HCT116 (cell line): ENCODE measurements at regions not wholly inside any gene's neighbourhood (a gene's known extent, or its start where the extent isn't known, plus 50 kb on each side); places are given as distances from the start of the nearest gene placed in this dataset.

Experiments used
- ATAC-seq: fragments of 200-7000 bp; cut with Tn5 transposase; 2 replicates; pipeline ENCODE4 v1.9.1; 2020; ENCODE audit warnings: mild to moderate bottlenecking, moderate library complexity
- BruUV-seq: library from RNA; stranded (reverse); fragments of 400-500 nt; replicated peaks from 2 replicates; lab custom pipeline; 2021; lab: Mats Ljungman, UMichigan
- CTCF ChIA-PET: fragments of 300-600 bp; sonication (Branson Sonifier 250); formaldehyde crosslinking; loops from one replicate; lab custom pipeline; 2021; ENCODE audit warnings: antibody characterized with exemption; lab: Charles Lee
- POLR2A ChIA-PET: fragments of 300-600, 350-600 bp; sonication (Branson Sonifier 250); formaldehyde crosslinking; loops from one replicate; lab custom pipeline; 2021; ENCODE audit warnings: antibody characterized with exemption; lab: Charles Lee
- RAD21 ChIA-PET, 2 experiments: fragments of 300-600 bp; sonication (Branson Sonifier 250); formaldehyde crosslinking; loops; one replicate each; lab custom pipeline; 2023; ENCODE audit warnings: low total read pairs in 2 of 2; ENCODE audit not compliant: uncharacterized antibody in 2 of 2, unreplicated experiment in 2 of 2, low non-redundant PET in 1 of 2; lab: Charles Lee
- DNase-seq: peaks from one replicate; pipeline ENCODE4 v3.0.0-alpha.2; 2010; ENCODE audit warnings: low read depth, low spot score
- H2AFZ ChIP-seq: fragments of 200-600 bp; shearing (Covaris generic), sonication (generic); 2 replicates; pipeline ENCODE4 v1.6.1; 2017; ENCODE audit warnings: low read depth, mixed run types, mixed read lengths, antibody characterized with exemption, low read length; ENCODE audit not compliant: poor library complexity, severe bottlenecking
- H3K27ac ChIP-seq: 2 replicates; pipeline ENCODE4 v1.5.1; 2012; ENCODE audit warnings: low read depth, low read length
- H3K27me3 ChIP-seq: fragments of 200-600 bp; sonication (generic); 2 replicates; pipeline ENCODE4 v1.6.1; 2016; ENCODE audit warnings: mixed run types, low read length, mixed read lengths; ENCODE audit not compliant: insufficient read depth
- H3K36me3 ChIP-seq, 2 experiments: fragments of 200-500 bp in 1 of 2; fragments of 200-600 bp in 1 of 2; sonication (Bioruptor generic) in 1 of 2; sonication (generic) in 1 of 2; 2 replicates each; pipeline versions ENCODE4 v1.5.1 to v1.6.1; 2014 to 2016; ENCODE audit warnings: low read length in 2 of 2, inconsistent platforms in 1 of 2, mixed read lengths in 1 of 2, mixed run types in 1 of 2; ENCODE audit not compliant: insufficient read depth in 2 of 2, control insufficient read depth in 1 of 2
- H3K4me1 ChIP-seq, 2 experiments: fragments of 200-600 bp in 1 of 2; sonication (generic) in 1 of 2; 2 replicates each; pipeline versions ENCODE4 v1.5.1 to v1.6.1; 2012 to 2017; ENCODE audit warnings: low read length in 2 of 2, inconsistent platforms in 1 of 2, mild to moderate bottlenecking in 1 of 2, mixed read lengths in 1 of 2, mixed run types in 1 of 2, moderate library complexity in 1 of 2; ENCODE audit not compliant: insufficient read depth in 2 of 2, control insufficient read depth in 1 of 2
- H3K4me2 ChIP-seq: fragments of 200-600 bp; sonication (generic); 2 replicates; pipeline ENCODE4 v1.6.1; 2017; ENCODE audit warnings: mixed run types, low read length, mixed read lengths
- H3K4me3 ChIP-seq, 2 experiments: fragments of 200-600 bp in 1 of 2; sonication (generic) in 1 of 2; replicated peaks in 1 of 2; 2 replicates each; pipeline ENCODE4 v1.5.1; 2011 to 2016; ENCODE audit warnings: low read length in 2 of 2, control low read depth in 1 of 2, low read depth in 1 of 2, mild to moderate bottlenecking in 1 of 2, mixed read lengths in 1 of 2, mixed run types in 1 of 2
- H3K79me2 ChIP-seq: fragments of 200-600 bp; sonication (generic); 2 replicates; pipeline ENCODE4 v1.6.1; 2017; ENCODE audit warnings: mild to moderate bottlenecking, mixed run types, low read length, moderate library complexity, mixed read lengths; ENCODE audit not compliant: insufficient read depth
- H3K9ac ChIP-seq: fragments of 200-600 bp; sonication (generic); 2 replicates; pipeline ENCODE4 v1.6.1; 2016; ENCODE audit warnings: low read length, mixed read lengths
- H3K9me2 ChIP-seq: fragments of 200-600 bp; sonication (generic), shearing (Covaris generic); 2 replicates; pipeline ENCODE4 v1.6.1; 2017; ENCODE audit warnings: mixed run types, mild to moderate bottlenecking, moderate library complexity; ENCODE audit not compliant: insufficient read depth
- H3K9me3 ChIP-seq, 2 experiments: fragments of 200-500 bp in 1 of 2; fragments of 200-600 bp in 1 of 2; sonication (Bioruptor generic) in 1 of 2; sonication (generic) in 1 of 2; 2 replicates each; pipeline ENCODE4 v1.6.1; 2014 to 2017; ENCODE audit warnings: low read length in 2 of 2, mixed read lengths in 2 of 2, inconsistent platforms in 1 of 2, low read depth in 1 of 2, mild to moderate bottlenecking in 1 of 2, mixed run types in 1 of 2, moderate library complexity in 1 of 2; ENCODE audit not compliant: control insufficient read depth in 1 of 2, insufficient read depth in 1 of 2
- H4K20me1 ChIP-seq: fragments of 200-600 bp; sonication (generic), shearing (Covaris generic); 2 replicates; pipeline ENCODE4 v1.6.1; 2017; ENCODE audit warnings: mixed run types, mild to moderate bottlenecking, moderate library complexity; ENCODE audit not compliant: insufficient read depth
- EGR1 ChIP-seq: IDR thresholded peaks from 2 replicates; pipeline ENCODE4 v1.6.1; 2012; ENCODE audit warnings: low read depth
- ELF1 ChIP-seq: IDR thresholded peaks from 2 replicates; pipeline ENCODE4 v1.6.1; 2012; ENCODE audit warnings: low read depth, borderline replicate concordance
- EZH2 ChIP-seq: fragments of 200-600 bp; sonication (generic); IDR thresholded peaks from 2 replicates; pipeline ENCODE4 v1.6.1; 2017; ENCODE audit warnings: antibody characterized with exemption, mixed run types
- EZH2phosphoT487 ChIP-seq: fragments of 200-600 bp; IDR thresholded peaks from 2 replicates; pipeline ENCODE4 v1.6.1; 2018; ENCODE audit warnings: antibody characterized with exemption, borderline replicate concordance
- FOSL1 ChIP-seq: IDR thresholded peaks from 2 replicates; pipeline ENCODE4 v1.6.1; 2012; ENCODE audit warnings: low read depth
- JUND ChIP-seq: IDR thresholded peaks from 2 replicates; pipeline ENCODE4 v1.6.1; 2012
- POLR2A ChIP-seq: IDR thresholded peaks from 2 replicates; pipeline ENCODE4 v1.7.0; 2011; ENCODE audit warnings: borderline replicate concordance; ENCODE audit not compliant: insufficient read depth, insufficient read length; ENCODE audit errors: extremely low read depth
- POLR2AphosphoS5 ChIP-seq: IDR thresholded peaks from 2 replicates; pipeline ENCODE4 v1.6.1; 2011; ENCODE audit warnings: mild to moderate bottlenecking, low read depth, low read length, moderate library complexity
- RAD21 ChIP-seq: IDR thresholded peaks from 2 replicates; pipeline ENCODE4 v1.6.1; 2012; ENCODE audit warnings: low read depth, mild to moderate bottlenecking
- SIN3A ChIP-seq: IDR thresholded peaks from 2 replicates; pipeline ENCODE4 v1.6.1; 2012; ENCODE audit warnings: low read depth
- SP1 ChIP-seq: IDR thresholded peaks from 2 replicates; pipeline ENCODE4 v1.6.1; 2012; ENCODE audit warnings: low read depth
- ZNF274 ChIP-seq: fragments of 200-500 bp; sonication (Bioruptor generic); IDR thresholded peaks from 2 replicates; pipeline ENCODE4 v1.6.1; 2014; ENCODE audit warnings: mild to moderate bottlenecking, low read depth, low read length, inconsistent platforms
- intact Hi-C: fragments of 100-400 bp; cut with micrococcal nuclease; formaldehyde crosslinking; loops from 2 replicates; pipeline ENCODE4 v1.10.0; 2022
- TF ChIP-seq, protein P1 (sequence below): IDR thresholded peaks from 2 replicates; pipeline ENCODE4 v1.6.1; 2012
- TF ChIP-seq, protein P2 (sequence below): IDR thresholded peaks from 2 replicates; pipeline ENCODE4 v1.6.1; 2012
- TF ChIP-seq, protein P3 (sequence below): IDR thresholded peaks from 2 replicates; pipeline ENCODE4 v1.6.1; 2012; ENCODE audit warnings: low read depth
- TF ChIP-seq, protein P4 (sequence below), 3 experiments: fragments of 200-600 bp in 1 of 3; sonication (generic) in 1 of 3; IDR thresholded peaks in 2 of 3; conservative IDR thresholded peaks in 1 of 3; 2 replicates each; pipeline ENCODE4 v1.5.1; 2012 to 2017; ENCODE audit warnings: low read depth in 2 of 3, low read length in 2 of 3, antibody characterized with exemption in 1 of 3, borderline replicate concordance in 1 of 3, control low read depth in 1 of 3, mild to moderate bottlenecking in 1 of 3, mixed read lengths in 1 of 3, mixed run types in 1 of 3, moderate library complexity in 1 of 3; ENCODE audit not compliant: insufficient read depth in 1 of 3

DNA sequence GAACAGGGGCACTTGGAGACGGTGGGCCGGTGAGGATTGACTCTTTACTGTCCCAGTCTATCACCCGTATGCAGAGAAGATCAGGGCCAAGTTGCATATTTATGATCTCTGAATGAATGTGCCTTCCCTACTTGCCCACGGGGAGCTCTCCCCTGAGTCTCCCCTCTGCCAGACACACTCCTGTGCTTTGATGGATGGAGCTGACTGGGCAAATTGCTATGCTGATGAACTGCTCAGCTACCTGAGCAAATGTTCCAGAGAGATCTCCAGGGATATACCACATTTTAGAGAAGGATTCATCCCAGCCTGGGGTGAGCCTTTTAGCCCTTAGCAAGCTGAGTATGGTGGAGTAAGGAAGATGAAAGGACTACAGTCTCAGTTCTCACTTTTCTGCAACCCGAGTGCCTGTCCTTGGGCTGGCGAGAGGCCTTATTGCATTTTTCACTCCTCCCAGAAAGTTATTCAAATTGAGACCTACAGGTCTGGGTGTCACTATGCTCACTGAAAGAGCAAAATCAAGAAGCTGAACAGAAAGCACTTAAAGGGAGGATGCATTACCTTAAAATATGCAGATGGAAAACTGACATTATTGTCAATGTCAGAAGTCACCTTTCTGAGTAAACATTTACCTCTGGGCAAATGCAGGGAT lies 526.7 kb upstream of the WWC1 start:
- Histone ChIP-seq H4K20me1 (no peaks in the 10 kb centered on the region), H2AFZ (no peak overlapping the region), H3K36me3 (no peaks in the 10 kb centered on the region), H3K27me3 (peaks cover 37% of the 10 kb centered on the region), H3K9me3 (no peaks in the 10 kb centered on the region), H3K9ac (no peak overlapping the region), H3K4me2 (no peak overlapping the region), H3K4me1 (no peaks in the 10 kb centered on the region), H3K4me3 (no peak overlapping the region), H3K27ac (no peak overlapping the region), H3K9me2 (no peaks in the 10 kb centered on the region), H3K79me2 (no peaks in the 10 kb centered on the region)
- CTCF ChIA-PET, result no interaction called here
- no peak for TF ChIP-seq POLR2A
- TF ChIP-seq, protein P1, sequence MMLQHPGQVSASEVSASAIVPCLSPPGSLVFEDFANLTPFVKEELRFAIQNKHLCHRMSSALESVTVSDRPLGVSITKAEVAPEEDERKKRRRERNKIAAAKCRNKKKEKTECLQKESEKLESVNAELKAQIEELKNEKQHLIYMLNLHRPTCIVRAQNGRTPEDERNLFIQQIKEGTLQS, result no peak
- TF ChIP-seq EZH2, result no peak
- TF ChIP-seq, protein P2, sequence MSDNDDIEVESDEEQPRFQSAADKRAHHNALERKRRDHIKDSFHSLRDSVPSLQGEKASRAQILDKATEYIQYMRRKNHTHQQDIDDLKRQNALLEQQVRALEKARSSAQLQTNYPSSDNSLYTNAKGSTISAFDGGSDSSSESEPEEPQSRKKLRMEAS, result no peak
- no peak for TF ChIP-seq FOSL1
- TF ChIP-seq, protein P3, sequence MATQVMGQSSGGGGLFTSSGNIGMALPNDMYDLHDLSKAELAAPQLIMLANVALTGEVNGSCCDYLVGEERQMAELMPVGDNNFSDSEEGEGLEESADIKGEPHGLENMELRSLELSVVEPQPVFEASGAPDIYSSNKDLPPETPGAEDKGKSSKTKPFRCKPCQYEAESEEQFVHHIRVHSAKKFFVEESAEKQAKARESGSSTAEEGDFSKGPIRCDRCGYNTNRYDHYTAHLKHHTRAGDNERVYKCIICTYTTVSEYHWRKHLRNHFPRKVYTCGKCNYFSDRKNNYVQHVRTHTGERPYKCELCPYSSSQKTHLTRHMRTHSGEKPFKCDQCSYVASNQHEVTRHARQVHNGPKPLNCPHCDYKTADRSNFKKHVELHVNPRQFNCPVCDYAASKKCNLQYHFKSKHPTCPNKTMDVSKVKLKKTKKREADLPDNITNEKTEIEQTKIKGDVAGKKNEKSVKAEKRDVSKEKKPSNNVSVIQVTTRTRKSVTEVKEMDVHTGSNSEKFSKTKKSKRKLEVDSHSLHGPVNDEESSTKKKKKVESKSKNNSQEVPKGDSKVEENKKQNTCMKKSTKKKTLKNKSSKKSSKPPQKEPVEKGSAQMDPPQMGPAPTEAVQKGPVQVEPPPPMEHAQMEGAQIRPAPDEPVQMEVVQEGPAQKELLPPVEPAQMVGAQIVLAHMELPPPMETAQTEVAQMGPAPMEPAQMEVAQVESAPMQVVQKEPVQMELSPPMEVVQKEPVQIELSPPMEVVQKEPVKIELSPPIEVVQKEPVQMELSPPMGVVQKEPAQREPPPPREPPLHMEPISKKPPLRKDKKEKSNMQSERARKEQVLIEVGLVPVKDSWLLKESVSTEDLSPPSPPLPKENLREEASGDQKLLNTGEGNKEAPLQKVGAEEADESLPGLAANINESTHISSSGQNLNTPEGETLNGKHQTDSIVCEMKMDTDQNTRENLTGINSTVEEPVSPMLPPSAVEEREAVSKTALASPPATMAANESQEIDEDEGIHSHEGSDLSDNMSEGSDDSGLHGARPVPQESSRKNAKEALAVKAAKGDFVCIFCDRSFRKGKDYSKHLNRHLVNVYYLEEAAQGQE, result no peak
- TF ChIP-seq ZNF274, result no peak
- no peak for TF ChIP-seq ELF1
- no peak for TF ChIP-seq POLR2AphosphoS5
- TF ChIP-seq EGR1, result no peak
- TF ChIP-seq EZH2phosphoT487, result no peak
- TF ChIP-seq SP1, result no peak
- TF ChIP-seq JUND, result no peak
- TF ChIP-seq, protein P4, sequence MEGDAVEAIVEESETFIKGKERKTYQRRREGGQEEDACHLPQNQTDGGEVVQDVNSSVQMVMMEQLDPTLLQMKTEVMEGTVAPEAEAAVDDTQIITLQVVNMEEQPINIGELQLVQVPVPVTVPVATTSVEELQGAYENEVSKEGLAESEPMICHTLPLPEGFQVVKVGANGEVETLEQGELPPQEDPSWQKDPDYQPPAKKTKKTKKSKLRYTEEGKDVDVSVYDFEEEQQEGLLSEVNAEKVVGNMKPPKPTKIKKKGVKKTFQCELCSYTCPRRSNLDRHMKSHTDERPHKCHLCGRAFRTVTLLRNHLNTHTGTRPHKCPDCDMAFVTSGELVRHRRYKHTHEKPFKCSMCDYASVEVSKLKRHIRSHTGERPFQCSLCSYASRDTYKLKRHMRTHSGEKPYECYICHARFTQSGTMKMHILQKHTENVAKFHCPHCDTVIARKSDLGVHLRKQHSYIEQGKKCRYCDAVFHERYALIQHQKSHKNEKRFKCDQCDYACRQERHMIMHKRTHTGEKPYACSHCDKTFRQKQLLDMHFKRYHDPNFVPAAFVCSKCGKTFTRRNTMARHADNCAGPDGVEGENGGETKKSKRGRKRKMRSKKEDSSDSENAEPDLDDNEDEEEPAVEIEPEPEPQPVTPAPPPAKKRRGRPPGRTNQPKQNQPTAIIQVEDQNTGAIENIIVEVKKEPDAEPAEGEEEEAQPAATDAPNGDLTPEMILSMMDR (IDR thresholded peaks at IDR 0.05 in 2 of 3, conservative IDR thresholded peaks at IDR 0.05 in 1 of 3; ENCODE audit: borderline replicate concordance in 1 of 3, insufficient read depth in 1 of 3, low read depth in 2 of 3, low read length in 2 of 3), result no peak
- TF ChIP-seq SIN3A, result no peak
- TF ChIP-seq RAD21, result no peak
- no peak for ATAC-seq
- intact Hi-C loops, result no loop called here
- RAD21 ChIA-PET, result no interaction called here
- POLR2A ChIA-PET, result no interaction called here
- no TSS peak for BruUV-seq
- no peak for DNase-seq
